Coronary artery (tissue), 2 donors: ENCODE measurements at regions not wholly inside any gene's neighbourhood (a gene's known extent, or its start where the extent isn't known, plus 50 kb on each side); places are given as distances from the start of the nearest gene placed in this dataset.

Experiments used
- DNase-seq: peaks from one replicate; pipeline ENCODE4 v3.0.0-alpha.2; 2017; ENCODE audit warnings: low spot score
- H3K27ac ChIP-seq, 2 donors: fragments of 200-600 bp; sonication (generic); one replicate each; pipeline ENCODE4 v1.5.1; 2016 to 2019
- H3K4me3 ChIP-seq: fragments of 200-600 bp; sonication (generic); 2 replicates; pipeline ENCODE4 v1.5.1; 2016; ENCODE audit warnings: mild to moderate bottlenecking, moderate library complexity
- CTCF ChIP-seq: fragments of 200-600 bp; sonication (generic); IDR thresholded peaks from one replicate; pipeline ENCODE4 v1.5.1; 2019; ENCODE audit warnings: antibody characterized with exemption

DNA sequence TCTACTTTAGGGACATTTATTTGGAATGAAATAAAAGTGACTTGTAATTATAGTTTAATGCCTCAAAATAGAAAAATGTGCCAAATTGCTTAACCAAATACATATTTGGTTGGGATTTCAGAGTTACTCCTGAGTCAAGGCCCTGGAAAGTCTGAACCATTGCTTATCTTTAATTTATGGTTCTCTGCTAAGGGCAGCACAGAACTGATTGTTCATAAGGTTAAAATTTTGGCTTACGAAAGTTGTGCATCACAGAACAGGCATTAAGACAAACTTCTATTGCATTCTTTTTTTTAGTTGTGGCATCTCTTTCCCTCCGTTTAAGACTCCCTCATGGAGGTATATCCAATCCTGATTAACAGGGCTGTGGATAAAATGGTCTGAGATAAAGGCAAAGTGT, 92.2 kb upstream of the TENT5A start:
- Histone ChIP-seq H3K4me3 (no peak overlapping the region), H3K27ac (peak overlapping the region; percentile 13 to 67)
- no peak for TF ChIP-seq CTCF
- DNase-seq, result no peak

DNA sequence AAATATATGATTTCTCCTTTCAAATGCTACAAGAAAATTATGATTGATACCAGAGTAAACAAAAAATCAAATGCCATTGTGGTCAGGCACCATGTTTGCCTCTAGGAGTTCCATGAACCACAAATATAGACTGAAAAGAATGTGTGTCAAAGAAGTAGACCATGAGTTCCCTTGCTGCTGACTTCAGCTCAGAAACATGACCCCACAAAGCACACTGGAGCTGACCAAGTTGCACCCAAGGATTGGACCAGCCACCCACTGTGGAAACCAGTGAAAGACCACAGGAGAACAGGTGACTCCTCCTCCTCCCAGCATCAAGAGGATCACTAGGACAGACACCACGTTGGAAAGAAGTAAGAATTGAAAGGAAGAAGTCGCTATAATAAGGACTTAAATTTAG, 90.8 kb upstream of the TENT5A start:
- Histone ChIP-seq H3K4me3 (no peak overlapping the region), H3K27ac (no peak overlapping the region)
- no peak for TF ChIP-seq CTCF
- DNase-seq, result no peak

- no peak for TF ChIP-seq CTCF
- H3K4me3 ChIP-seq, result no peak overlapping the region
- no peak for DNase-seq
- no peak overlapping the region for H3K27ac ChIP-seq
Observed at GRCh38 chr6:81842254-81842653, 89.8 kb upstream of the TENT5A start.

DNA sequence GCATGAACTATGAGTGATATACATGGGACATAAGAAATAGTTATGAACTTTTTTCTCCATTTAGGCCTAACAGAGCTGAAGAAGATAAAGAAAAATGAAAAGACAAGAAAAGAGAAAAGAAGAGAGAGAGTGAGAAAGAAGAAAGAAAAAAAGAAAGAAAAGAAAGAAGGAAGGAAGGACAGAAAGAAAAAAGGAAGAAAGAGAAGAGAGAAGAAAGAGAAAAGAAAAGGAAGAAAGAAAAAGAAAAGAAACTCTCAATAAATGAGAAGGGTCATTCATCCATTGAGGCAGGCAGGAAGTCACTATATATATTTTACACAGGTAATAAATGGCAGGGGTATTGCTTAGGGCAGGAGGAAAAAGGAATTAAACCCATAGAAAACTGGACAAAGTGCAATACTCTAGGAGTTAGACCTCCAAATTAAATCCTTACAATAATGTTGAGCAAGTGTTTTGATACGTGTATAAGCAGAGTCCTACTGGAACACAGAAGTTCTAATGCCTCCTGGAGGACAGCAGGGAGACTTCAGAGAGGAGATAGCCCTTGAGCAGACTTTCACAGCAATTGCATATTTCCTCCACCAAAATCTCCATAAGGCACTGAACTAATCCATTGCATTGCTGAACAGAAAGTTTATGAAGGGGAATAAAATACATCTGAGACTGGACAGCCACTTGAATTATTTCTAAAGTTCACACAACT, 86.4 kb upstream of the TENT5A start:
- no peak for DNase-seq
- H3K27ac ChIP-seq, result no peak overlapping the region
- no peak for TF ChIP-seq CTCF
- H3K4me3 ChIP-seq, result no peak overlapping the region

GRCh38 chr6:81838031-81838430, 85.5 kb upstream of the TENT5A start:
- H3K27ac ChIP-seq, result no peak overlapping the region
- TF ChIP-seq CTCF, result no peak
- no peak for DNase-seq
- H3K4me3 ChIP-seq, result no peak overlapping the region

GRCh38 chr6:81834141-81834681, 81.7 kb upstream of the TENT5A start:
- DNase-seq, result peak; percentile 83
- Histone ChIP-seq H3K27ac (peak overlapping the region; percentile 68 to 85), H3K4me3 (peak overlapping the region; percentile 25)
- TF ChIP-seq CTCF, result no peak

DNA sequence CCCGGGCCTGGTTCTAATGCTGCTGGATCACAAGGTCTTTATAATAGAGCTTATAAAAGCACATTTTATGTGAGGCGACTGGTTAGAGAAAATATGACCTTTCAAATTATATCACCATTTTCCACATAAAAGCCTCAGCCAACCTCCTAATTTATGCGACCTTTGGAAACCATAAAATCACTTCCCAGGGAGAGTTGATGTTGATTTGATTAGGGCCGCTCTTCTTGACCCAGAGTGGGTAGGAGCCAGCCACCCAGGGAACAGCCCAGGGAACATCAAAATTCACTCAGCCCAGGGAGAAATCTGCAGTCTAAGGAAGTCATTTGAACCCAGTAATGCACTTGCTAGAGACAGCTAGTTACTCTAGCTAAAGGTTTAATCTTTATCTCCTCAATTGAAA, 79.8 kb upstream of the TENT5A start:
- no peak for TF ChIP-seq CTCF
- Histone ChIP-seq H3K4me3 (no peak overlapping the region), H3K27ac (no peak overlapping the region)
- no peak for DNase-seq
